ENCODE measurements at regions not wholly inside any gene's neighbourhood (a gene's known extent, or its start where the extent isn't known, plus 50 kb on each side); places are given as distances from the start of the nearest gene placed in this dataset.

GRCh38 chr11:69374110-69374945 is 80.4 kb downstream of the MYEOV start:
- no peak overlapping the region for H3K4me3 ChIP-seq (ENCODE audit: low read depth, low read length)
- DNase-seq (ENCODE audit: low read depth) = no peak
- no peak for TF ChIP-seq CTCF (IDR thresholded peaks at IDR 0.05; ENCODE audit: insufficient read depth, low read length)

- H3K4me3 ChIP-seq (ENCODE audit: low read depth, low read length) = no peak overlapping the region
- TF ChIP-seq CTCF (IDR thresholded peaks at IDR 0.05; ENCODE audit: insufficient read depth, low read length) = no peak
- DNase-seq (ENCODE audit: low read depth) = no peak
Observed at GRCh38 chr11:69374946-69375310, 81.0 kb downstream of the MYEOV start.

GRCh38 chr11:69375316-69376154 is 81.6 kb downstream of the MYEOV start:
- no peak overlapping the region for H3K4me3 ChIP-seq (ENCODE audit: low read depth, low read length)
- no peak for TF ChIP-seq CTCF (IDR thresholded peaks at IDR 0.05; ENCODE audit: insufficient read depth, low read length)
- DNase-seq (ENCODE audit: low read depth) = no peak

GRCh38 chr11:69376155-69377028 is 82.4 kb downstream of the MYEOV start:
- TF ChIP-seq CTCF (IDR thresholded peaks at IDR 0.05; ENCODE audit: insufficient read depth, low read length) = no peak
- DNase-seq (ENCODE audit: low read depth) = no peak
- no peak overlapping the region for H3K4me3 ChIP-seq (ENCODE audit: low read depth, low read length)

- DNase-seq (ENCODE audit: low read depth) = no peak
- H3K4me3 ChIP-seq (ENCODE audit: low read depth, low read length) = no peak overlapping the region
- TF ChIP-seq CTCF (IDR thresholded peaks at IDR 0.05; ENCODE audit: insufficient read depth, low read length) = no peak
Observed at GRCh38 chr11:69377029-69377952, 83.3 kb downstream of the MYEOV start.
